ENCODE measurements at regions not wholly inside any gene's neighbourhood (a gene's known extent, or its start where the extent isn't known, plus 50 kb on each side); places are given as distances from the start of the nearest gene placed in this dataset.

- no peak overlapping the region for H3K27ac ChIP-seq (ENCODE audit: low read depth)
- TF ChIP-seq CREB1 (CRISPR knock-in tag; IDR thresholded peaks at IDR 0.05; ENCODE audit: low read depth) (no peak), NANOG (IDR thresholded peaks at IDR 0.05; ENCODE audit: borderline replicate concordance) (no peak), ETS1 (IDR thresholded peaks at IDR 0.05) (no peak), STAT1 (IDR thresholded peaks at IDR 0.05; ENCODE audit: unreplicated experiment) (no peak), POLR2AphosphoS5 (IDR thresholded peaks at IDR 0.05; ENCODE audit: low read depth) (no peak)
- 0 out of 3 replicates have a peak, but pooled peaks cover 3% of the 10 kb centered on the region for H3K9me3 Mint-ChIP-seq
- no peaks in the 10 kb centered on the region for H4K20me1 ChIP-seq (replicated peaks; ENCODE audit: insufficient read depth)
- H3K79me2 ChIP-seq (replicated peaks; ENCODE audit: insufficient read depth), result no peaks in the 10 kb centered on the region
- no peak overlapping the region for H3K27ac Mint-ChIP-seq
- H3K27me3 Mint-ChIP-seq (ENCODE audit: insufficient read depth, low read depth, poor library complexity), result no peaks in the 10 kb centered on the region
- H3K36me3 Mint-ChIP-seq (ENCODE audit: low read depth), result no peaks in the 10 kb centered on the region
- ATAC-seq (no peak), DNase-seq (ENCODE audit: low spot score) (no peak)
- H3K4me2 ChIP-seq, result no peak overlapping the region
- no peaks in the 10 kb centered on the region for H3K4me1 Mint-ChIP-seq
- no peaks in the 10 kb centered on the region for H3K9me2 ChIP-seq (ENCODE audit: insufficient read depth)
- no peak overlapping the region for H3K4me3 Mint-ChIP-seq
- H3K4me3 ChIP-seq, result no peak overlapping the region
- no peaks in the 10 kb centered on the region for H3F3A ChIP-seq (replicated peaks; ENCODE audit: low read depth)
- no peaks in the 10 kb centered on the region for H3K4me1 ChIP-seq (ENCODE audit: insufficient read depth)
- H3K36me3 ChIP-seq (ENCODE audit: insufficient read depth), result no peaks in the 10 kb centered on the region
- H3K27me3 ChIP-seq (ENCODE audit: insufficient read depth), result no peaks in the 10 kb centered on the region
- no peak overlapping the region for H2AFZ ChIP-seq
These were observed 240.2 kb downstream of the KCNS3 start for GRCh38 chr2:18118703-18119102.

- Histone ChIP-seq H3K4me3 (no peak overlapping the region), H3K4me2 (no peak overlapping the region), H3K27me3 (ENCODE audit: insufficient read depth) (no peaks in the 10 kb centered on the region), H4K20me1 (replicated peaks; ENCODE audit: insufficient read depth) (no peaks in the 10 kb centered on the region), H3F3A (replicated peaks; ENCODE audit: low read depth) (no peaks in the 10 kb centered on the region), H2AFZ (no peak overlapping the region), H3K4me1 (ENCODE audit: insufficient read depth) (no peaks in the 10 kb centered on the region), H3K79me2 (replicated peaks; ENCODE audit: insufficient read depth) (no peaks in the 10 kb centered on the region), H3K9me2 (ENCODE audit: insufficient read depth) (no peaks in the 10 kb centered on the region), H3K27ac (ENCODE audit: low read depth) (no peak overlapping the region), H3K36me3 (ENCODE audit: insufficient read depth) (no peaks in the 10 kb centered on the region)
- H3K4me1 Mint-ChIP-seq, result no peaks in the 10 kb centered on the region
- H3K36me3 Mint-ChIP-seq (ENCODE audit: low read depth), result no peaks in the 10 kb centered on the region
- DNase-seq (ENCODE audit: low spot score) (peak; percentile 78), ATAC-seq (peak; percentile 95)
- H3K27me3 Mint-ChIP-seq (ENCODE audit: insufficient read depth, low read depth, poor library complexity), result no peaks in the 10 kb centered on the region
- TF ChIP-seq POLR2AphosphoS5 (IDR thresholded peaks at IDR 0.05; ENCODE audit: low read depth), result no peak
- no peak for TF ChIP-seq REST (IDR thresholded peaks at IDR 0.05; ENCODE audit: unreplicated experiment)
- no peak for TF ChIP-seq ZNF462 (CRISPR knock-in tag; IDR thresholded peaks at IDR 0.05)
- no peak for TF ChIP-seq NANOG (IDR thresholded peaks at IDR 0.05; ENCODE audit: borderline replicate concordance)
- no peak for TF ChIP-seq EZH2phosphoT487 (IDR thresholded peaks at IDR 0.05; ENCODE audit: unreplicated experiment)
- peak; percentile 87 to 95 for TF ChIP-seq CTCF (conservative IDR thresholded peaks at IDR 0.05; ENCODE audit: low read depth in 2 of 2)
- H3K4me3 Mint-ChIP-seq, result no peak overlapping the region
- no peak overlapping the region for H3K27ac Mint-ChIP-seq
- 0 out of 3 replicates have a peak, but pooled peaks cover 3% of the 10 kb centered on the region for H3K9me3 Mint-ChIP-seq
These were observed 239.1 kb downstream of the KCNS3 start for GRCh38 chr2:18117592-18117991.
